ENCODE measurements at regions not wholly inside any gene's neighbourhood (a gene's known extent, or its start where the extent isn't known, plus 50 kb on each side); places are given as distances from the start of the nearest gene placed in this dataset.

DNA sequence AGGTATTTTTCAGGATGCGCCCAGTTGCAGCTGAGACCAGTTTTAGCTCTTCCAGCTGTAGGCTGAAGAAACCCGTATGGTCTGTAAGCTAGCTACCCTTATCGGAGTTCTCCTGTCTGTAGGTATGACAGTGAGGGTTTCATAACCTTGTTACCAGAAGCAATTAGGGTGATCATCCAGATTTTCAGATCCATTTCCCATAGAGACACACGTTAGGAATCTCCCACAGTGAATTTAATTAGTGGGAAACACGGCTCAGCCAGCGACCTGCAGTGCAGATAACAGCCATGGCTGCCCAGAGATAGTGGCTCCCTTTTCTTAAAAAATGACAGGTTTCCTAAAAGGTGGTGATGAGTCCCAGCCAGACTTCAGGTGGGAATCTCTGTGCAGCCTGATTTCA, 111.1 kb downstream of the BTBD3 start:
- TF ChIP-seq, protein P1, sequence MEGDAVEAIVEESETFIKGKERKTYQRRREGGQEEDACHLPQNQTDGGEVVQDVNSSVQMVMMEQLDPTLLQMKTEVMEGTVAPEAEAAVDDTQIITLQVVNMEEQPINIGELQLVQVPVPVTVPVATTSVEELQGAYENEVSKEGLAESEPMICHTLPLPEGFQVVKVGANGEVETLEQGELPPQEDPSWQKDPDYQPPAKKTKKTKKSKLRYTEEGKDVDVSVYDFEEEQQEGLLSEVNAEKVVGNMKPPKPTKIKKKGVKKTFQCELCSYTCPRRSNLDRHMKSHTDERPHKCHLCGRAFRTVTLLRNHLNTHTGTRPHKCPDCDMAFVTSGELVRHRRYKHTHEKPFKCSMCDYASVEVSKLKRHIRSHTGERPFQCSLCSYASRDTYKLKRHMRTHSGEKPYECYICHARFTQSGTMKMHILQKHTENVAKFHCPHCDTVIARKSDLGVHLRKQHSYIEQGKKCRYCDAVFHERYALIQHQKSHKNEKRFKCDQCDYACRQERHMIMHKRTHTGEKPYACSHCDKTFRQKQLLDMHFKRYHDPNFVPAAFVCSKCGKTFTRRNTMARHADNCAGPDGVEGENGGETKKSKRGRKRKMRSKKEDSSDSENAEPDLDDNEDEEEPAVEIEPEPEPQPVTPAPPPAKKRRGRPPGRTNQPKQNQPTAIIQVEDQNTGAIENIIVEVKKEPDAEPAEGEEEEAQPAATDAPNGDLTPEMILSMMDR (optimal IDR thresholded peaks at IDR 0.05 in 1 of 3, IDR thresholded peaks at IDR 0.05 in 1 of 3, conservative IDR thresholded peaks at IDR 0.05 in 1 of 3; ENCODE audit: extremely low read depth in 1 of 3, insufficient read depth in 2 of 3, low read length in 3 of 3): no peak
- TF ChIP-seq EZH2 (IDR thresholded peaks at IDR 0.05; ENCODE audit: low read length): no peak
